ENCODE measurements at regions not wholly inside any gene's neighbourhood (a gene's known extent, or its start where the extent isn't known, plus 50 kb on each side); places are given as distances from the start of the nearest gene placed in this dataset.
"Not testable (repeated sequence)": the region's sequence is repeated elsewhere in the genome, so short reads cannot be mapped to it uniquely, and the experiment has no call there.

DNA sequence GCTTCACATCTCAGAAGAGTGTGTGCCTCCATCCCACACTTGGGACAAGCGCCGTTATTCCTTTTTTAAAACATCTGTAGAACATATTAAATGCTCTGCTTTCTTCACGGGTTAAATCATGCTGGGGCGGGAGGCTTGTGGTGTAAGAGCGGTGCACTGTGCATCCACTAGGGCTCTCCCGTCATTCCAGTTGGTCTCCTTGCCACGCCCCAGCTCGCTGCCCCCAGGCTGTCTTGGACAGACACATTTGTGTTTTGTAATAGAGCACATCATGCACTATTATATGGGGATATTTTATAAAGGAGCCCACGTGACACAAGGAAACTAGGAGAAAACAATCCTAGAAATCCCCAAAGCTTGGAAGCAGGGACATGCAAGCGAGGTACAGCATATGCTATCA lies 87.7 kb upstream of the PLGLB2 start:
- not testable (repeated sequence) for DNase-seq

DNA sequence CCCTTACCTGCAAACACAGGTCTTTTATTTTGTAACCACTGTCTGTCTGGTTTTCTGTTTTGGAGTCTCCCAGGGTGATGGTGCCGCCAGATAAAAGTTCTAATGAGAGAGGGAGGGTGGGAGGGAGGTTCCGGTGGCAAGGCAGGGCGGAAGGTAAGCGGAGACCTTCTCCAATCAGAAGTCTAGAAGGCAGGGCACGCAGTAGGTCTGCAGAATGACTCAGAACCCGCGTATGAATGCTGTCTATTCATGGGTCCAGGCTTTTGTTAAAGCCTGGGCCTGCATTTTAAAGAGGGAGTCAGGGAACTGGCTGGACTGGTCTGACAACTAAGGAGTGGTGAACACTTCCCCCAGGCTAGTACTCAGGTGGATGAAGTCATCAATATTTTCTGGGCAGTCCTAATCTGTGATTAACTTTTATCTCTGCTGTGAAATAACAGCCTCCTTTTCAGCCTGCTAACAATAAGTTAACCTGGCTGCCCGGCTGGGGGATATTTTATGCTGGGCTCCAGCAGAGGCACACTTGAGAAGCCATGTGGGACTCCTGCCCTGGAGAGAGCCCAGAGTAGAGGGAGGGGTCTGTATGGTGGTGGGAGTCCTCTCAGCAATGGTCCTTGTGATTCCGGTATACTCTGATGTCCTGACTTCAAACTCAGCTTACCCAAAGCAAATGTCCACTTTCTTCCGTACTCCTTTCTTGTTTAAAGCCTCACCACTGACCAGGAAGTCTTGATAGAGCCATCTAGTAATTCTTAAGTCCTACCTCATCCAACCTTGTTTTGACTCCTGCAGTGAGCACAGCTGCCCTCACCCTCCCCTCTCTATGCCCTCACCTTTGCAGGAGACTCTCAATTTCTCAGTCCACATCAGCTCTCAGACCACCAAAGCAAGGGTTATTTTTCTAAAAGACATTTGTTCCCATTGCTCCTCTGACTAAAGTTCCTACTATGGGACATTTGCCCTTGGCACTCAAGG lies 85.3 kb upstream of the PLGLB2 start:
- not testable (repeated sequence) for DNase-seq

DNA sequence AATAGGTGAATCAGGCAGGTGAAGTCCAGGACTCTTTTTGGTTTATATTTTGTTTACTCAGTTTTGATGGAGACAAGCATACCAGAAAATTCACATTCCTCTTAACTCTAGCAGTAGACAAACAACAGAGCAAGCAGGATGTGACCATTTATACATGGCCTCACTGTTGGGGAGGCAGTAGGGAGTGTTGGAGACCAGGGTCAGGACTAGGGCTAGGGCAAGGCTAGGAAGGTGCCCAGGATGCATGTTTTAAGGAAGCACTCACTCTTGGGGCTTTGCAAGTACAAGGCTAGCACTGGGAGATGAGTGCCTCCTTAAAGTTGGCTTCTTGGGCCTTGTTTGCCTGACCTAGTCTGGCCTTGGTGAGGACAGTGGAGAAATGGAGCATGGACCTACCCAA lies 84.5 kb upstream of the PLGLB2 start:
- DNase-seq: not testable (repeated sequence)

GRCh38 chr2:87667027-87667426 lies 80.9 kb upstream of the PLGLB2 start:
- not testable (repeated sequence) for DNase-seq

DNA sequence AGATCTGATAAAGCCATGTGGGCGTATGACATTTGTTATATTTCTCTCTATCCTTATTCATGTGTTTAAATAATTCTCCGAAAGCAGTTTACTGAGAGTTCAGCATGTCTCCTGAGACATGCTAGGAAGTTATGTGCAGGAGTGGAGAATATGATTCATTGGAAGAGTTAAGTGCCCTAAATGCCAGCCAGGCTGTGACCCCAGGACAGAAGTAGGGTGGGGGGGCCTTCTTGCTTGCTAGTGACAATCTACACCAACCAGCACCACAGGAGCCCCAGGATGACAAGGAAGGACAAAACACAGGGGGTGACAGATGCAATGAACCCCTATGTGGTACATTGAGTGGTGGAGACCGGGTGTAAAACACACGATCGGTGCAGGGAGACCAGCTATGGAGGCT lies 79.5 kb upstream of the PLGLB2 start:
- DNase-seq: not testable (repeated sequence)

DNA sequence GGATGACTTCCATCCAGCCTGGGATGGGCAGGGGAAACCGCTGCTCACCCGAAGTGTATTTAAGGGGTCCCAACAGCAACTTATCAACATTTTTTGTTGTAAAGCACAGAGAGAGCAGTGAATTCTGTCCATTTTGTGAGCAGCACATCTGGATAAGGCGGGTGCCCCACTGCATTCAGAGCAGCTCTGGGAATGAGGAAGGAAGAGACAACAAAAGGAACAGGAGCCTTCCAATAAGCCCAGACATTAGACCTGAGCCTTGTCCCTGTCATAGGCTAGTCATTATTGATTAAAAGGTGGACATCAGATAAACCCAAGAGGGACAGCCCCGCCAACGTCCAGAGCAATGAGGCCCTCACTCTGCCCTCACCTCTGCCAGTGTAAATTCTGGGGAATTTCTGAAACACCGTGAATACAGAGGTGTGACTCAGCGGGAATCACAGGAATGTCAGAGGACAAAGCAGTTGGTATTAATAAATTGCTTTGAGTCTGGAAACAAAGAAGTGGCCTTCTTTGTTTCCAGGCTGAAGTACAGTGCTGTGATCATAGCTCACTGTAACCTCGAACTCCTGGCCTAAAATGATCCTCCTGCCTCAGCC lies 78.2 kb upstream of the PLGLB2 start:
- not testable (repeated sequence) for DNase-seq

GRCh38 chr2:87672404-87672803 lies 75.5 kb upstream of the PLGLB2 start:
- not testable (repeated sequence) for DNase-seq

GRCh38 chr2:87674729-87675128 lies 73.2 kb upstream of the PLGLB2 start:
- DNase-seq: not testable (repeated sequence)

DNA sequence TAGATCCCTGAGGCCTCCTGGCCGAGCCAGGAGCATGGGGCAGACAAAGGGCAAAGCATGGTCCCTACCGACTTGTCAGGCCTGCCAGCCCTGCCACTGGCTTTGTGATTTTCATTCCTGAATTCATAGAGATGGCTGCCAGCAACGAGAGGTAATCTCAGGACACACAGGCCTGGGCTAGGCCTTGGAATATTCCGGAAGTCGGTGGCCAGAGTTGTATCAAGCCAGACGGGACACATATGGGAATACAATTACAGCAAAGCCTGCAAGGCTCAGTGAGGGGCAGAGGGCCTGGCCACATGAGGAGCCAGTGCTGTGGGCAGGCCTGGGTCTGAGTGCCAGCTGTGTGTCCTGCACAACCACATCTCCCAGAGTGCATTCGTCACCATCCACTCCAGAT lies 72.4 kb upstream of the PLGLB2 start:
- DNase-seq: not testable (repeated sequence)

GRCh38 chr2:87677421-87677923 lies 70.4 kb upstream of the PLGLB2 start:
- DNase-seq: not testable (repeated sequence)

DNA sequence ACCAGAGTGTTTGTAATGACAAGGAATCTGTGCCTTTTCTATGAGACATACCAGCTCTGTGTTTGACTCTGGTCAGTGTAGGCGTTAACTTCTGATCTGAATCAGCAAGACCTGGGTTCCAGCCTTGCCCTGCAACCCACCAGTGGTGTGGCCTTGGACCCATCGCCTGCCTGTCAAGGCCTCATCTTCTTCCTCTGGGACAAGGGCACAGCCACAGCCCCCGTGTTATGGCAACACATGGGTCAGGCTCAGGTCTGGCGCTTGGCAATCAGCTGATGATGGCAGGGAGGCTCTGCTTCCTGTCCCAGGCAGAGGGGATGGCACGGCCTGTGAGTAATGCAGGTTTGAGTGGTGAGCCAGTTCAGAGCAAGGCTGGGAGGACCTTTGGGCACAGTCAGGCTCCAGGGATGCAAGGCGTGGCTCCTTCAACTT lies 69.1 kb upstream of the PLGLB2 start:
- peak; percentile 56 for DNase-seq

DNA sequence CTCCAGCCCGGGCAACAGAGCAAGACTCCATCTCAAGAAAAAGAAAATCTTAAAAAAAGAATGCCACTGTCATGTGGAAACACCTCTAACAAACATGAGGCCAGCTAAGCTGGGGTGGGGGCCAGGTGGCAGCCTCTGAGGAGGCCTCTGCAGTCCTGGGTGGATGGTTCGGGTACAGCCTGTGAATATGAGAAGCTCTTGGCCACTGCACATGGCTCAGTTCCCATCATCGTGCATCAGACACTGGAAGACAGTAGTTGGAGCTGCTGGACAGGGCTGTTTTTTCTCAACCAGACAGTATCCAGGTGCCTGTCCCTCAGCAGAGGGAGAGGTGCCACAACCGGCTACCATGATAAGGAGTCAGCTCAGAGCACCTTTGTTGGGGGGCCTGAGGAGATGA lies 67.9 kb upstream of the PLGLB2 start:
- DNase-seq: not testable (repeated sequence)

- not testable (repeated sequence) for DNase-seq
Observed at GRCh38 chr2:87680691-87681090, 67.2 kb upstream of the PLGLB2 start.

DNA sequence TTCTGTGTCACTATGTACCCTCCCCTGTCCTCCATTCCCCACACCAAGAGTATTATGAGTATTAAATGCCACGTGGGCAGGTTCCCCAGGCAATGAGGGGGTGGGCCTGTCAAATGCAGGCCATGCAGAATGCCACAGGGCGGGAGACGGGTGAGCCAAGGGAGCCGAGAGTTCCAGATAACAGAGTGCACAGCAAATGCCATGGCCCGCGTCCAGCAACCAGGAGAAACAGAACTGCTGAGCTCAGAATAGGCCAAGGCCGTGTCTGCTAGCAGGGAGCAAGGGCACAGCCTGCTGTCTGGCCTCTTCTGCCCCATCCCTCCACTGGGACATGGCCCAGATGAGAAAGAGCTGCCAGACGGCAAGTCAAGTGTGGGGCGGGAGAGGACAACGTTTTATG lies 64.4 kb upstream of the PLGLB2 start:
- DNase-seq: not testable (repeated sequence)

DNA sequence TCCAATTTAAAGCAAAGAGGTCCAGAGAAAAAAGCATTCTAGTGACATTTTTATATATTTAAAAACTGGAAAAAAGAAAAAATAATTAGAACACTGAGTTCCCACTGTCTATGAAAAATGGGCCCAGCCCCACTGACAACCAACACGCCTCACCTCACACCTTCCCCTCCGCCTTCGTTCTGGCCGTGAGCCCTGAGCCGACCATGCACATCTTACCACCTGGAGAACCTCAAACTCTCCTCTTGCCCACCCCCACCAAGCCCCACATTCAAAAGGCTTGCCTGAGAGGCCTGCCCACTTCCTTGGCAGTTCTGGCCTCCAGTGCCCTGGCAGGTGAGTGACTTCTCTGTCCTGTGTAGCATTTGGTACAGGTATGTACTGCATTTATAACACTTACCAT lies 63.9 kb upstream of the PLGLB2 start:
- not testable (repeated sequence) for DNase-seq

DNA sequence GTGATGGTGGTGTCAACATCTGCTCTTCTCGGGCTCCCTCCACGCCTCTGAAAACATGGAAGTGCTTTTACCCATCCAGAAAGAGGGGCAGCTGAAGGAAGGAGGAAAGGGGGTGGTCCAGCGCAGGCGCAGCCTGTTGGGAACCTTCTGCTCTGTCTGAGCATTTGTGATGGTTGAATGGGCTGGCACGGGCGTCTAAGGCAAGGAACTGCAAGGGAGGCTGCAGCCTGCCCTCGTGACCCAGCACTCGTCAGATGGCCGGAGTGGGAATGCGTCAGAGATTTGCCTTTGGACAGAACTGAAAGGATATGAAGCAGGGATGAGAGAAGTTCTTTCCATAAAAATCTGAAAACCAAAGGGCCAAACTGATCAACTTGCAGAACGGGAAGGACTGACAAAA lies 62.3 kb upstream of the PLGLB2 start:
- DNase-seq: not testable (repeated sequence)

GRCh38 chr2:87686873-87687549 lies 60.9 kb upstream of the PLGLB2 start:
- DNase-seq: not testable (repeated sequence)

GRCh38 chr2:87687550-87688270 lies 60.2 kb upstream of the PLGLB2 start:
- not testable (repeated sequence) for DNase-seq

DNA sequence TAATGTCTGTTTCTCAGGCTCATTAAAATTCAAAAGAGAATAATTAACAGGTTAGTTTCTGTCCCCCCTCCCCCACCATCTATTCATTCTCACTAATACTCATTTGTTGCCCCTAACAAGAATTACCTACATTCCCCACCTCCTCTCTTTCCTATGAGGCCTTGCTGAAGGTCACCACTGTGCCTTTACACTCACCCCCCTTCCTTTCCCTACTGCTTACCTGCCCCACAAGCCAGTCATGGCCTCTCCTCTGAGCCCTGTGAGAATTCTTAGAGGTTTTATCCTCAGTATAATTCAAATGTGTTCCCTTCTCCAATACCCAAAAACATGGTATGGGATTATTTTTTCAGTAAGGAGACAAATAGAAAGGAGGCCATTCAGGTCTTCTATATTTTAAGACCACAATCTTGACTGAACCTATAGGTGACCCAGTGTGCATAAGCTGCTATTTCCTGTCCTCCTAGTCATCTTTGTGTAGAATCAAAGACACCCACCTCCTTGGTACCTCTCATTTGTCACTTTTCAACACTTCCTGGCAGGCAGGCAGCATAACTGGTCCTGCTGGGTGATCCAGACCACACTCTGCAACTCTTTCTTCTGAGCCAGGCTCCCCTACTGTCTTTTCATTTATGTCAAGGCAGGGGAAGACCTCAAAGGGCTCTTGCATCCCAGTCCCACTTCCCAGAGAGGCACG lies 55.8 kb upstream of the PLGLB2 start:
- not testable (repeated sequence) for DNase-seq

- not testable (repeated sequence) for DNase-seq
Observed at GRCh38 chr2:87692914-87693313, 55.0 kb upstream of the PLGLB2 start.

DNA sequence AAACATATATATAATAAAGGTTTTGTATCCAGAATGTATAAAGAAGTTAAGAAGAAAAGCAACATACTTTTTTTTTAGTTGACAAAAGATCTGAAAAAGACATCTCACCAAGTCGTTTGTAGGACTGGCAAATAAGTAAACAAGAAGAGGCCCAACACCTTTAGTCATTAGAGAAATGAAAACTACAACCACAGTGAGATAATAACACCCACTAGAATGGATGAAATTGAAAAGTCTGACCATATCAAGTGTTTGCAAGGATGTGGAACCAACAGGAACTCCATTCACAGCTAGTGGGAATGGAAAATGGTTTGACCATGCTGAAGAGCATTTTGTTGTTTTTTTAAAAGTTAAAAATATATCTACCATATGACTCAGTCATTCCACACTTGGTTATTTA lies 54.0 kb upstream of the PLGLB2 start:
- not testable (repeated sequence) for DNase-seq

Measured in activated CD8-positive, alpha-beta memory T cell treated with anti-CD3 and anti-CD28 coated beads, Interleukin-2, amount 50 U/mL, for 48 hours (primary cell).